GM12878 (cell line): ENCODE measurements at regions not wholly inside any gene's neighbourhood (a gene's known extent, or its start where the extent isn't known, plus 50 kb on each side); places are given as distances from the start of the nearest gene placed in this dataset.

ENCODE experiments used
- ATAC-seq: fragments of 200-7000 bp; cut with Tn5 transposase; 3 replicates; pipeline ENCODE4 v1.9.1; 2020; ENCODE audit warnings: mild to moderate bottlenecking, moderate library complexity
- BruUV-seq: library from RNA; stranded (reverse); fragments of 400-500 nt; replicated peaks from 2 replicates; lab custom pipeline; 2021; lab: Mats Ljungman, UMichigan
- CTCF ChIA-PET: fragments of 300-600 bp; sonication (Branson Sonifier 250); formaldehyde crosslinking; extraction: SDS; loops from one replicate; lab custom pipeline; 2021; ENCODE audit warnings: inconsistent platforms; lab: Yijun Ruan, JAX
- POLR2A ChIA-PET: fragments of 350-600 bp; formaldehyde crosslinking; extraction: SDS; loops from one replicate; lab custom pipeline; 2021; ENCODE audit warnings: inconsistent platforms; lab: Charles Lee
- RAD21 ChIA-PET: fragments of 300-600 bp; sonication (Branson Sonifier 250); formaldehyde crosslinking; loops from one replicate; lab custom pipeline; 2023; ENCODE audit warnings: antibody characterized with exemption; ENCODE audit not compliant: unreplicated experiment; lab: Charles Lee
- SMC1A ChIA-PET: fragments of 300-600 bp; sonication (Branson Sonifier 250); formaldehyde crosslinking; loops from one replicate; lab custom pipeline; 2023; ENCODE audit not compliant: unreplicated experiment, uncharacterized antibody; lab: Charles Lee
- DNase-seq: peaks from one replicate; pipeline ENCODE4 v3.0.0-alpha.2; 2011; ENCODE audit warnings: low read depth, low spot score
- FAIRE-seq: peaks from 3 replicates; lab custom pipeline; 2011; peaks lifted over from hg19 to GRCh38; lab: Jason Lieb, UNC
- H2AFZ ChIP-seq: 2 replicates; pipeline ENCODE4 v1.6.0; 2011; ENCODE audit warnings: low read depth, low read length, control low read depth; ENCODE audit not compliant: control insufficient read depth
- H3K27ac ChIP-seq: 2 replicates; pipeline ENCODE4 v1.5.1; 2011; ENCODE audit warnings: control low read depth; ENCODE audit not compliant: control insufficient read depth, insufficient read depth
- H3K27me3 ChIP-seq, 2 experiments: replicated peaks in 1 of 2; 2 replicates each; pipeline versions ENCODE4 v1.6.0 to v1.6.1; 2011; ENCODE audit warnings: low read length in 1 of 2; ENCODE audit not compliant: control insufficient read depth in 2 of 2, insufficient read depth in 2 of 2
- H3K36me3 ChIP-seq, 2 experiments: 2 replicates each; pipeline ENCODE4 v1.5.1; 2011; ENCODE audit warnings: low read length in 1 of 2; ENCODE audit not compliant: control insufficient read depth in 2 of 2, insufficient read depth in 2 of 2
- H3K4me1 ChIP-seq: 2 replicates; pipeline ENCODE4 v1.6.1; 2011; ENCODE audit warnings: mild to moderate bottlenecking, low read length, moderate library complexity, mixed read lengths; ENCODE audit not compliant: control insufficient read depth, insufficient read depth
- H3K4me2 ChIP-seq: 2 replicates; pipeline ENCODE4 v1.6.0; 2011; ENCODE audit warnings: control low read depth; ENCODE audit not compliant: control insufficient read depth, insufficient read depth
- H3K4me3 ChIP-seq: fragments of 200-600 bp; sonication (generic); 2 replicates; pipeline ENCODE4 v1.5.1; 2016
- H3K79me2 ChIP-seq: 2 replicates; pipeline ENCODE4 v1.6.0; 2011; ENCODE audit warnings: low read length; ENCODE audit not compliant: control insufficient read depth, insufficient read depth
- H3K9ac ChIP-seq: 2 replicates; pipeline ENCODE4 v1.8.0; 2011; ENCODE audit warnings: low read length, control low read depth, mixed read lengths; ENCODE audit not compliant: control insufficient read depth, insufficient read depth
- H3K9me3 ChIP-seq: replicated peaks from 3 replicates; pipeline ENCODE4 v1.5.1; 2011; ENCODE audit warnings: mild to moderate bottlenecking, low read length; ENCODE audit not compliant: control insufficient read depth, insufficient read depth
- H4K20me1 ChIP-seq: 2 replicates; pipeline ENCODE4 v1.6.0; 2011; ENCODE audit not compliant: control insufficient read depth, insufficient read depth
- BACH1 ChIP-seq: fragments of 450-650 bp; IDR thresholded peaks from 2 replicates; pipeline ENCODE4 v1.6.1; 2017; ENCODE audit warnings: mild to moderate bottlenecking, borderline replicate concordance
- BMI1 ChIP-seq: fragments of 450-650 bp; IDR thresholded peaks from 2 replicates; pipeline ENCODE4 v1.6.1; 2016; ENCODE audit warnings: mild to moderate bottlenecking, moderate library complexity, borderline replicate concordance
- PBX3 ChIP-seq: IDR thresholded peaks from 2 replicates; pipeline ENCODE4 v1.6.1; 2011; ENCODE audit warnings: mild to moderate bottlenecking, low read depth, low read length, moderate library complexity; ENCODE audit not compliant: insufficient replicate concordance
- RUNX3 ChIP-seq: IDR thresholded peaks from 2 replicates; pipeline ENCODE4 v1.6.1; 2012; ENCODE audit warnings: low read length, inconsistent platforms
- SREBF1 ChIP-seq: IDR thresholded peaks from 2 replicates; pipeline ENCODE4 v1.6.1; 2012; ENCODE audit warnings: mild to moderate bottlenecking, low read length
- SRF ChIP-seq, 2 experiments: IDR thresholded peaks; 2 replicates each; pipeline ENCODE4 v1.6.1; 2011; ENCODE audit warnings: low read depth in 2 of 2, low read length in 2 of 2, mild to moderate bottlenecking in 1 of 2, moderate library complexity in 1 of 2
- TBL1XR1 ChIP-seq: IDR thresholded peaks from 2 replicates; pipeline ENCODE4 v1.6.1; 2012; ENCODE audit warnings: low read depth, low read length, improper control_type of control experiment
- ZBTB33 ChIP-seq: fragments of 450-650 bp; IDR thresholded peaks from 2 replicates; pipeline ENCODE4 v1.6.1; 2017; ENCODE audit warnings: mild to moderate bottlenecking
- in situ Hi-C: fragments of 300-500 bp; cut with MboI; formaldehyde crosslinking; loops from 9 replicates; pipeline ENCODE4 v1.14.3; 2018; ENCODE audit warnings: mixed read lengths
- intact Hi-C: fragments of 100-400 bp; cut with micrococcal nuclease; formaldehyde crosslinking; loops from one replicate; pipeline ENCODE4 v1.14.2; 2022; ENCODE audit not compliant: unreplicated experiment

GRCh38 chr16:48064971-48065370 is 90.8 kb downstream of the ABCC12 start (continued):
- TF ChIP-seq BACH1 (no peak), SREBF1 (no peak)

- in situ Hi-C loops: no loop called here
- H3K27ac ChIP-seq: no peak overlapping the region
- DNase-seq: no peak
- H3K4me2 ChIP-seq: no peak overlapping the region
- H3K4me1 ChIP-seq: no peaks in the 10 kb centered on the region
- H3K9me3 ChIP-seq: no peaks in the 10 kb centered on the region; the same call in 2 of the 3 replicates
- ChIA-PET SMC1A (interaction anchor here (0.7 to 1.9 kb wide), 3 partner anchors 8 to 205 kb away, joined by 3 read pairs; no protein-coding TSS in a partner anchor), POLR2A (no interaction called here), CTCF (no interaction called here), RAD21 (no interaction called here)
- BruUV-seq: no TSS peak
- H3K36me3 ChIP-seq: no peaks in the 10 kb centered on the region
- no peak overlapping the region for H3K4me3 ChIP-seq
- no peaks in the 10 kb centered on the region for H3K79me2 ChIP-seq
- intact Hi-C loops: loop anchor here (5.0 kb wide), 1 partner anchor 55 kb away; no protein-coding TSS in a partner anchor
- H4K20me1 ChIP-seq: no peaks in the 10 kb centered on the region
- H3K9ac ChIP-seq: no peak overlapping the region
- no peak for ATAC-seq
- no peak overlapping the region for H2AFZ ChIP-seq
- TF ChIP-seq TBL1XR1 (no peak), BMI1 (no peak), ZBTB33 (no peak), PBX3 (no peak), RUNX3 (no peak), SRF (IDR thresholded peaks at IDR 0.05; ENCODE audit: low read depth in 2 of 2, low read length in 2 of 2) (no peak)
- no peaks in the 10 kb centered on the region for H3K27me3 ChIP-seq
- no peak for FAIRE-seq
These were observed 93.1 kb downstream of the ABCC12 start for GRCh38 chr16:48062681-48063080.
